Breast epithelium (tissue), 3 donors: ENCODE measurements at regions not wholly inside any gene's neighbourhood (a gene's known extent, or its start where the extent isn't known, plus 50 kb on each side); places are given as distances from the start of the nearest gene placed in this dataset.

Experiments
- POLR2AphosphoS5 ChIP-seq, 3 donors: sonication (generic); formaldehyde crosslinking; IDR thresholded peaks; one replicate each; pipeline ENCODE4 v1.6.1; 2017; ENCODE audit warnings: antibody characterized with exemption in 3 of 3
- TF ChIP-seq, protein P1 (sequence below), 3 donors: fragments of 450-650 bp; IDR thresholded peaks; one replicate each; pipeline ENCODE4 v1.5.1; 2016 to 2017; ENCODE audit warnings: antibody characterized with exemption in 3 of 3, mild to moderate bottlenecking in 3 of 3, moderate library complexity in 3 of 3

GRCh38 chr14:48874711-48875110 is 711.5 kb downstream of the RPS29 start:
- TF ChIP-seq, protein P1, sequence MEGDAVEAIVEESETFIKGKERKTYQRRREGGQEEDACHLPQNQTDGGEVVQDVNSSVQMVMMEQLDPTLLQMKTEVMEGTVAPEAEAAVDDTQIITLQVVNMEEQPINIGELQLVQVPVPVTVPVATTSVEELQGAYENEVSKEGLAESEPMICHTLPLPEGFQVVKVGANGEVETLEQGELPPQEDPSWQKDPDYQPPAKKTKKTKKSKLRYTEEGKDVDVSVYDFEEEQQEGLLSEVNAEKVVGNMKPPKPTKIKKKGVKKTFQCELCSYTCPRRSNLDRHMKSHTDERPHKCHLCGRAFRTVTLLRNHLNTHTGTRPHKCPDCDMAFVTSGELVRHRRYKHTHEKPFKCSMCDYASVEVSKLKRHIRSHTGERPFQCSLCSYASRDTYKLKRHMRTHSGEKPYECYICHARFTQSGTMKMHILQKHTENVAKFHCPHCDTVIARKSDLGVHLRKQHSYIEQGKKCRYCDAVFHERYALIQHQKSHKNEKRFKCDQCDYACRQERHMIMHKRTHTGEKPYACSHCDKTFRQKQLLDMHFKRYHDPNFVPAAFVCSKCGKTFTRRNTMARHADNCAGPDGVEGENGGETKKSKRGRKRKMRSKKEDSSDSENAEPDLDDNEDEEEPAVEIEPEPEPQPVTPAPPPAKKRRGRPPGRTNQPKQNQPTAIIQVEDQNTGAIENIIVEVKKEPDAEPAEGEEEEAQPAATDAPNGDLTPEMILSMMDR (IDR thresholded peaks at IDR 0.05) = no peak
- TF ChIP-seq POLR2AphosphoS5 (IDR thresholded peaks at IDR 0.05) = no peak
